Esophagus muscularis mucosa (tissue), 4 donors: ENCODE measurements at regions not wholly inside any gene's neighbourhood (a gene's known extent, or its start where the extent isn't known, plus 50 kb on each side); places are given as distances from the start of the nearest gene placed in this dataset.
"Not testable (repeated sequence)": the region's sequence is repeated elsewhere in the genome, so short reads cannot be mapped to it uniquely, and the experiment has no call there.

ENCODE experiments used
- DNase-seq: peaks from one replicate; pipeline ENCODE4 v3.0.0-alpha.2; 2017; ENCODE audit errors: extremely low spot score
- H3K27ac ChIP-seq, 4 donors: fragments of 200-600 bp; sonication (generic); replicated peaks in 1 of 4; 1 replicate in 3 of 4; 2 replicates in 1 of 4; pipeline ENCODE4 v1.5.1; 2016 to 2019; ENCODE audit warnings: mild to moderate bottlenecking in 1 of 4
- H3K27me3 ChIP-seq, 4 donors: fragments of 200-600 bp; sonication (generic); one replicate each; pipeline versions ENCODE4 v1.5.1 to v1.6.0; 2016 to 2019
- H3K36me3 ChIP-seq, 4 donors: fragments of 200-600 bp; sonication (generic); one replicate each; pipeline ENCODE4 v1.5.1; 2016 to 2019
- H3K4me1 ChIP-seq, 4 donors: fragments of 200-600 bp; sonication (generic); one replicate each; pipeline ENCODE4 v1.5.1; 2016 to 2019
- H3K4me3 ChIP-seq, 4 donors: fragments of 200-600 bp; sonication (generic); 1 replicate in 2 of 4; 2 replicates in 2 of 4; pipeline ENCODE4 v1.5.1; 2016 to 2019; ENCODE audit warnings: mild to moderate bottlenecking in 4 of 4, moderate library complexity in 1 of 4
- H3K9me3 ChIP-seq, 4 donors: fragments of 200-600 bp; sonication (generic); 1 replicate in 3 of 4; 2 replicates in 1 of 4; pipeline ENCODE4 v1.5.1; 2016 to 2019
- CTCF ChIP-seq, 3 experiments: fragments of 200-600 bp in 2 of 3; fragments of 450-650 bp in 1 of 3; sonication (generic) in 2 of 3; IDR thresholded peaks; one replicate each; pipeline ENCODE4 v1.5.1; 2017 to 2019; ENCODE audit warnings: antibody characterized with exemption in 3 of 3, mild to moderate bottlenecking in 2 of 3, moderate library complexity in 1 of 3
- EP300 ChIP-seq: sonication (generic); formaldehyde crosslinking; IDR thresholded peaks from one replicate; pipeline ENCODE4 v1.6.1; 2017; ENCODE audit warnings: antibody characterized with exemption
- POLR2A ChIP-seq: fragments of 450-650 bp; IDR thresholded peaks from one replicate; pipeline ENCODE4 v1.6.1; 2017; ENCODE audit warnings: antibody characterized with exemption, moderate library complexity, mild to moderate bottlenecking, low read depth
- POLR2AphosphoS5 ChIP-seq, 2 donors: sonication (generic); formaldehyde crosslinking; IDR thresholded peaks; one replicate each; pipeline ENCODE4 v1.6.1; 2017; ENCODE audit warnings: antibody characterized with exemption in 2 of 2
- WGBS: methylation state at CpG from one replicate; pipeline ENCODE4 v1.1.5; 2018; 5-methylcytosine and 5-hydroxymethylcytosine counted together
- intact Hi-C: fragments of 100-400 bp; cut with DNase I; formaldehyde crosslinking; loops from one replicate; pipeline ENCODE4 v1.15.1; 2023

DNA sequence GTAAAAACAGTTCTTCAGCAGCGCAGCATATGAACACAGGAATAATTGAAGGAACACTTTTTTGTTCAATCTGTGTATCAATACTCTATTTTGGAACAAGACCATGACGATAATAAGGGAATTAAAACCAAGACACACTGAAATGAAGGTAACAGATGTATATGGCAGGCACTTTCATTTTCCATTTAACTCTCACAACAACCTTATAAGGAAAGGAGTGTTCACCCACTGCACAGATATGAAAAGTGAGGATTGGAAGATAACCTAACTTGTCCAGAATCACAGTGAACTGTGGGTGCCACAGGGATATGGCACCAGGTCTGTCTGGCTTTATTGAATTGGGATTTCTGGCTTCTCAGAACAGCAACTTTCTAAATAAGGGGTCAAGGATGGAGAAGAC is 153.3 kb downstream of the MID1IP1 start:
- intact Hi-C loops: no loop called here
- 78% methylated on average over 2 of the region's 2 CpGs for WGBS

DNA sequence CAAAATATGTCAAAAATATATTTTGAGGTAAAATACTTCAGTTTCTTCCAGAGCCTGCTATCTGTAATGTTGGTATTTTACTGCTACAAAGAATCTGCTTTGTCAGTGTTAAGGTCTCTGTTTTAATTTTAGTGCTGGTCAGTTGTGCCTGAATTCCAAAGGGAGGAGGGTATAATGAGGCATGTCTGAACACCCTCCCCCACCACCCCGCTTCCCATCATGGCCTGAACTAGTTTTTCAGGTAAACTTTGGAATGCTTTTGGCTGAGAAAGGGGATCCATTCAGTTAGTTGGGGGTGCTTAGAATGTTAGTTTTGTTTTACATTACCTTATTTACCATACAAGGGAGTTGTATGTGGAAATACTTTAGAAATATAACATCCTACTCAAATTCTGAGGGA is 158.5 kb downstream of the MID1IP1 start:
- TF ChIP-seq POLR2AphosphoS5 (IDR thresholded peaks at IDR 0.05): no peak
- H3K9me3 ChIP-seq: peaks cover 0 to 5% (median 0%) of the 10 kb centered on the region in 4 donors
- H3K4me3 ChIP-seq: no peak overlapping the region
- no peak for DNase-seq
- 50% methylated on average over 1 of the region's 1 CpG for WGBS
- no peaks in the 10 kb centered on the region for H3K36me3 ChIP-seq
- intact Hi-C loops: no loop called here
- H3K4me1 ChIP-seq: peaks cover 0 to 4% (median 0%) of the 10 kb centered on the region in 4 donors
- peak overlapping the region in 1 of 4 donors; percentile 30 for H3K27ac ChIP-seq
- H3K27me3 ChIP-seq: no peaks in the 10 kb centered on the region

More for the DNA sequence above, 153.3 kb downstream of the MID1IP1 start:
- H3K4me1 ChIP-seq: no peaks in the 10 kb centered on the region
- TF ChIP-seq EP300: no peak
- no peak for TF ChIP-seq POLR2A
- TF ChIP-seq POLR2AphosphoS5 (IDR thresholded peaks at IDR 0.05): no peak
- no peak for TF ChIP-seq CTCF (IDR thresholded peaks at IDR 0.05)
- no peak for DNase-seq
- H3K27me3 ChIP-seq: no peaks in the 10 kb centered on the region
- no peak overlapping the region for H3K4me3 ChIP-seq
- H3K27ac ChIP-seq: no peak overlapping the region
- H3K36me3 ChIP-seq: no peaks in the 10 kb centered on the region
- H3K9me3 ChIP-seq: peaks cover 0 to 5% (median 0%) of the 10 kb centered on the region in 4 donors

DNA sequence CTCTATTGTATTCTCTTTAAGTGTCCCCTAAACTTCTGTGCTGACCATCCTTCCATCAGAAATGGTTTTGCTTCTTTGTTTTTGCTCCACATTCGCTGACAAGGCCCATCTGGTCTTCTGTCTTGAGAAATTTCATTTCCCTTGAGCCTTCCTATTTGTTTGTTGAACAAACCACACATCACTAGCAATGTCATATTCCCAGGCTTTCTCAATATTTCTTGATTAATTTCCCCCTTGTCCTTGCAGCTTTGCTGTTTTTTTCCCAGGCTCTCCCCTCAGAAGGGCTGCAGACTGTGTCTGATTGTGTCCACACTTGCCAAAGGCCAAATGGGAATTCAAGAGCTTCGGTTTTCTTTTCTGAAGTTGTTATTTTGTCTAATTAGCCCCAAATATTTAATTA is 158.9 kb downstream of the MID1IP1 start:
- H3K27ac ChIP-seq: no peak overlapping the region
- no peak overlapping the region for H3K4me3 ChIP-seq
- DNase-seq: no peak
- 41% methylated on average over 2 of the region's 2 CpGs for WGBS
- H3K36me3 ChIP-seq: no peaks in the 10 kb centered on the region
- H3K27me3 ChIP-seq: no peaks in the 10 kb centered on the region
- H3K4me1 ChIP-seq: peaks cover 0 to 4% (median 0%) of the 10 kb centered on the region in 4 donors
- TF ChIP-seq POLR2AphosphoS5 (IDR thresholded peaks at IDR 0.05): peak in 1 of 2 donors; percentile 20
- TF ChIP-seq CTCF (IDR thresholded peaks at IDR 0.05): no peak
- peaks cover 0 to 5% (median 0%) of the 10 kb centered on the region in 4 donors for H3K9me3 ChIP-seq
- intact Hi-C loops: no loop called here

DNA sequence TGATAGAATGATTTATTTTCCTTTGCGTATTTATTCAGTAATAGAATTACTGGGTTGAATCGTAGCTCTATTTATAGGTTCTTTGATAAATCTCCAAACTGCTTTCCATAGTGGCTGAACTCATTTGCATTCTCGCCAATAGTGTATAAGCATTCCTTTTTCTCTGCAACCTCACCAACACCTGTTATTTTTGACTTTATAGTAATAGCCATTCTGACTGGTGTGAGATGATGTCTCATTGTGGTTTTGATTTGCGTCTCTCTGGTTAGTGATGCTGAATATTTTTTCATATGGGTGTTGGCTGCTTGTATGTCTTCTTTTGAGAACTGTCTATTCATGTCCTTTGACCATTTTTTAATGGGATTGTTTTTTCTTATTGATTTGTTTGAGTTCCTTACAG is 160.7 kb downstream of the MID1IP1 start:
- Histone ChIP-seq H3K4me3 (no peak overlapping the region), H3K27me3 (no peaks in the 10 kb centered on the region), H3K36me3 (no peaks in the 10 kb centered on the region), H3K4me1 (peaks cover 0 to 4% (median 0%) of the 10 kb centered on the region in 4 donors), H3K27ac (no peak overlapping the region), H3K9me3 (peaks cover 0 to 4% (median 0%) of the 10 kb centered on the region in 4 donors)
- DNase-seq: no peak
- intact Hi-C loops: no loop called here
- WGBS: 88% methylated on average over 4 of the region's 4 CpGs
- TF ChIP-seq EP300: no peak
- no peak for TF ChIP-seq CTCF (IDR thresholded peaks at IDR 0.05)
- TF ChIP-seq POLR2A: no peak
- no peak for TF ChIP-seq POLR2AphosphoS5 (IDR thresholded peaks at IDR 0.05)

- H3K4me3 ChIP-seq, H3K9me3 ChIP-seq, H3K36me3 ChIP-seq, H3K4me1 ChIP-seq, H3K27ac ChIP-seq, H3K27me3 ChIP-seq, DNase-seq, intact Hi-C loops: not testable (repeated sequence)
- WGBS: 100% methylated on average over 1 of the region's 3 CpGs
Measured at GRCh38 chrX:38963244-38963643, 162.0 kb downstream of the MID1IP1 start.

- 63% methylated on average over 6 of the region's 6 CpGs for WGBS
- Histone ChIP-seq H3K4me1 (peaks cover 0 to 11% (median 0%) of the 10 kb centered on the region in 4 donors), H3K36me3 (no peaks in the 10 kb centered on the region), H3K4me3 (no peak overlapping the region), H3K27me3 (no peaks in the 10 kb centered on the region), H3K27ac (no peak overlapping the region), H3K9me3 (no peaks in the 10 kb centered on the region)
- TF ChIP-seq CTCF (IDR thresholded peaks at IDR 0.05) (no peak), POLR2A (no peak), EP300 (no peak), POLR2AphosphoS5 (IDR thresholded peaks at IDR 0.05) (no peak)
- intact Hi-C loops: no loop called here
- no peak for DNase-seq
Measured at GRCh38 chrX:38965888-38966287, 164.6 kb downstream of the MID1IP1 start.
